NB4 (cell line): ENCODE measurements at regions not wholly inside any gene's neighbourhood (a gene's known extent, or its start where the extent isn't known, plus 50 kb on each side); places are given as distances from the start of the nearest gene placed in this dataset.

Source experiments
- DNase-seq: peaks from one replicate; pipeline ENCODE4 v3.0.0; 2010; ENCODE audit warnings: low read depth
- H3K4me3 ChIP-seq: one replicate; pipeline ENCODE4 v1.5.1; 2011; ENCODE audit warnings: mild to moderate bottlenecking, low read depth, low read length, moderate library complexity
- MYC ChIP-seq: IDR thresholded peaks from 2 replicates; pipeline ENCODE4 v1.6.1; 2011; ENCODE audit warnings: low read depth, low read length
- POLR2A ChIP-seq: IDR thresholded peaks from 2 replicates; pipeline ENCODE4 v1.6.1; 2011; ENCODE audit warnings: mild to moderate bottlenecking; ENCODE audit not compliant: insufficient read length; ENCODE audit errors: extremely low read depth
- TF ChIP-seq, protein P1 (sequence below): IDR thresholded peaks from one replicate; pipeline ENCODE4 v1.5.1; 2012; ENCODE audit warnings: low read depth, low read length
- TF ChIP-seq, protein P2 (sequence below): IDR thresholded peaks from 2 replicates; pipeline ENCODE4 v1.6.1; 2011; ENCODE audit warnings: low read depth, low read length

DNA sequence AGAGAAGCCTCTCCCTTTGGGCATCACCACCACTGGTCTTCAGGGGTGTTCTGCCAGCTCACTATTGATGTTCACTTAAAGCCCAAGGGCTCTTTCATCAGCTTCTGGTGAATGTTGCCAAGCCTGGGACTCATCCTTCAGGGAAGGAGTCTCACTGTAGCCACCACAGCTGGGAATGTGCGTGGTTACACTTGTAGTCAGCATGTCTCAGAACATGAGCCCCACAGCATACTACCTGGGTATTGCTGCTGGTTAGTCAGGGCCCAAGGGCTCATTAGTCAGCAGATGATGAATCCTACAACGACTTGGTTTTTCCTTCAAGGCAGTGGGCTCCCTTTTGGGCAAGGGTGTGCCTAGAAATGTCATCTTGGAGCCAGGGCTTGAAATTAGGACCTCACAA lies 412.9 kb downstream of the VGLL3 start:
- no peak for DNase-seq
- H3K4me3 ChIP-seq = no peak overlapping the region
- TF ChIP-seq, protein P1, sequence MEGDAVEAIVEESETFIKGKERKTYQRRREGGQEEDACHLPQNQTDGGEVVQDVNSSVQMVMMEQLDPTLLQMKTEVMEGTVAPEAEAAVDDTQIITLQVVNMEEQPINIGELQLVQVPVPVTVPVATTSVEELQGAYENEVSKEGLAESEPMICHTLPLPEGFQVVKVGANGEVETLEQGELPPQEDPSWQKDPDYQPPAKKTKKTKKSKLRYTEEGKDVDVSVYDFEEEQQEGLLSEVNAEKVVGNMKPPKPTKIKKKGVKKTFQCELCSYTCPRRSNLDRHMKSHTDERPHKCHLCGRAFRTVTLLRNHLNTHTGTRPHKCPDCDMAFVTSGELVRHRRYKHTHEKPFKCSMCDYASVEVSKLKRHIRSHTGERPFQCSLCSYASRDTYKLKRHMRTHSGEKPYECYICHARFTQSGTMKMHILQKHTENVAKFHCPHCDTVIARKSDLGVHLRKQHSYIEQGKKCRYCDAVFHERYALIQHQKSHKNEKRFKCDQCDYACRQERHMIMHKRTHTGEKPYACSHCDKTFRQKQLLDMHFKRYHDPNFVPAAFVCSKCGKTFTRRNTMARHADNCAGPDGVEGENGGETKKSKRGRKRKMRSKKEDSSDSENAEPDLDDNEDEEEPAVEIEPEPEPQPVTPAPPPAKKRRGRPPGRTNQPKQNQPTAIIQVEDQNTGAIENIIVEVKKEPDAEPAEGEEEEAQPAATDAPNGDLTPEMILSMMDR = no peak
- TF ChIP-seq, protein P2, sequence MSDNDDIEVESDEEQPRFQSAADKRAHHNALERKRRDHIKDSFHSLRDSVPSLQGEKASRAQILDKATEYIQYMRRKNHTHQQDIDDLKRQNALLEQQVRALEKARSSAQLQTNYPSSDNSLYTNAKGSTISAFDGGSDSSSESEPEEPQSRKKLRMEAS = no peak
- TF ChIP-seq MYC (no peak), POLR2A (no peak)

DNA sequence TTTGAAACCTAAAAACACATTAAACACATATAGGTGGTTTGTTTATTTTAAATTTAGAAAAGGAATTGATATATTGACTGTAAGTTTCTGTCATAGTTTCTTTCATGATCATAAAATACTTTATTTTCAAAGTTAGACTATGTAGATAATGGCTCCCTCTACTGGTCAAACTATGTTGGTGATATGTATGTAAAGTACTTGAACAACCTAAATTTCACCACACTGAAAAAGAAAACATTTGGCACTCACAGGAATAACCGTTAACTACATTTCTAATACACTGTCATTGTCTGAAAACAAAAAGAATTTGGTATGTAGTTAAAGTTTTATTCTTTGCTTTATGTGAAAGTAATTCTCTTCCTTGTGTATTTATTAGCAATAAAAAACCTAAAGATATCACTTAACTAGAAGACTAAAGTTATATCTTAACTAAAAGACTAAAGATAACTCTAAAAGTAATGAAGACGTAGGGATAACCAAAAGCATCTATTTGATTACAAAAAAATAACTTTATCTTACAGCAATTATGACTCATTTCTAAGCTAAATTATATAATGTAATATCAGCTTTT lies 427.5 kb downstream of the VGLL3 start:
- no peak overlapping the region for H3K4me3 ChIP-seq
- DNase-seq = peak; percentile 52
- TF ChIP-seq, protein P1 = peak; percentile 22
- TF ChIP-seq, protein P2 = no peak
- TF ChIP-seq MYC = no peak
- no peak for TF ChIP-seq POLR2A

DNA sequence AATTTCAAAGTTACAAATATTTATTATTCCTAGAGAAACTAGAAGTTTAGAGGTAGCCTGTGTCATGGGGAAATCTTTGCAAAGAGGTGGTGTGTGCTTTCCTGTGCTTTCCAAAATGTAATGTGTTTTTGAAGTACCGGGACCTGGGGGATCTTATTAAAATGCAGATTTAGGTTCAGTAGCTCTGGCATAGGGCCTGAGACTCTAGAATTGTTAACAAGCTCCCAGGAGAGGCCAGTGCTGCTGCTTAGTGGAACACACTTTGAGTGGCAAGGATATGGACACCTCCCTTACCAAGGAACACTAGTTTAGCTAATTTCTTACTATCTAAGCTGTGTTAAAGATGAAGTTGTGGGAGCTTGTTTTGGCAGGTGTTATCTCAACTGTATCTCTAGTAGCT lies 428.9 kb downstream of the VGLL3 start:
- no peak for DNase-seq
- no peak overlapping the region for H3K4me3 ChIP-seq
- TF ChIP-seq, protein P2 = no peak
- TF ChIP-seq, protein P1 = no peak
- TF ChIP-seq POLR2A = no peak
- no peak for TF ChIP-seq MYC

DNA sequence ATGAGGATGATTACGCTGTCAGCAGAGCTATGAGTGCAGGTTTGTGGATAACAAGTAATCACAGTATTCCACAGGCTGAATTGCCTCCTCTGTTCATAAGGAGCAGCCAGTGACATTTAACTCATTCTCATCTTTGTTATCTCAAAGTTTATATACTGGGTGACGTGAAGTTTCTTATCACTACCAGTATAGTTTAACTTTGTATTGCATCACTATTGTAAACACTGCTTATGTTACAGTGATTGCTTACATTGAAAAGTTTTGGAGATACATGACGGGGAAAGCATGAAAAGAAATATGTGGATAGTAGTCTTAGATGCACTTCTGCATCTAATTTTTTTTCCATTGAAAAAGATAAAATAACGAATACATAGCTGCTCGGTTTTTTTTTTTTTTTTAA lies 429.7 kb downstream of the VGLL3 start:
- no peak overlapping the region for H3K4me3 ChIP-seq
- DNase-seq = no peak
- TF ChIP-seq POLR2A (no peak), MYC (no peak)
- TF ChIP-seq, protein P2 = no peak
- TF ChIP-seq, protein P1 = no peak

DNA sequence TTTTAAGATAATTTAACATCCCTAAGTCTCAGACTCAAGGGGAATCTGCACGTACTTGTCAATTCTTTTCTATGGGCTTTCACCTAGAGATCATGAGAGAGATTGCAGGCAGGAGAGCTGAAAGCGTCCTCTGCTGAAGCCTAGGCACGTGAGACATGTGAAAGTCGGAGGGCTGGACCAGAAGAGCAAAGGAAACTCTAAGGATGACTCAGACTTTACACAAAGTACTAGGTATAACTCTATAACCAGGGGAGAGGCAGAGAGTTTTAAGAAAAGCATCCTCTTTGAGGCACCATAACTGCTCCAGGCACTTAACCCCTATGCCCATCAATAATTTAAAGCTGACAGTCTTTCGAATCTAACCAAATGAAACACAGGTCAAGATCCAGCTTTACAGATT lies 436.6 kb downstream of the VGLL3 start:
- TF ChIP-seq POLR2A (no peak), MYC (no peak)
- TF ChIP-seq, protein P2 = no peak
- TF ChIP-seq, protein P1 = no peak
- no peak for DNase-seq

More for the DNA sequence above, 436.6 kb downstream of the VGLL3 start:
- no peak overlapping the region for H3K4me3 ChIP-seq
